CD4-positive, CD25-positive, alpha-beta regulatory T cell (primary cell): ENCODE measurements at regions not wholly inside any gene's neighbourhood (a gene's known extent, or its start where the extent isn't known, plus 50 kb on each side); places are given as distances from the start of the nearest gene placed in this dataset.

Experiments used
- ATAC-seq, 2 donors: fragments of 150-1000 bp; cut with Tn5 transposase; one replicate each; pipeline ENCODE4 v1.10.0; 2021; ENCODE audit warnings: low read depth in 2 of 2, moderate number of reproducible peaks in 2 of 2, moderate library complexity in 1 of 2
- DNase-seq, 3 donors: peaks; one replicate each; pipeline versions ENCODE4 v3.0.0 to v3.0.0-alpha.2; 2012 to 2022; ENCODE audit warnings: mixed read lengths in 1 of 3
- H3K27ac ChIP-seq: one replicate; pipeline ENCODE4 v1.7.0; 2013; ENCODE audit warnings: mild to moderate bottlenecking, low read length; ENCODE audit not compliant: insufficient read depth, poor library complexity, severe bottlenecking
- H3K27me3 ChIP-seq: one replicate; pipeline ENCODE4 v1.7.0; 2013; ENCODE audit warnings: low read length; ENCODE audit not compliant: control insufficient read depth, insufficient read depth
- H3K36me3 ChIP-seq: one replicate; pipeline ENCODE4 v1.7.0; 2013; ENCODE audit warnings: mild to moderate bottlenecking, low read length, moderate library complexity; ENCODE audit not compliant: control insufficient read depth, insufficient read depth
- H3K4me1 ChIP-seq: 2 replicates; pipeline ENCODE4 v1.7.0; 2013; ENCODE audit warnings: mild to moderate bottlenecking, low read length; ENCODE audit not compliant: insufficient read depth, control insufficient read depth, poor library complexity, severe bottlenecking
- H3K4me3 ChIP-seq: one replicate; pipeline ENCODE4 v1.7.0; 2013; ENCODE audit warnings: low read depth, mild to moderate bottlenecking, low read length, moderate library complexity
- H3K9me3 ChIP-seq, 2 experiments: 1 replicate in 1 of 2; 2 replicates in 1 of 2; pipeline ENCODE4 v1.7.0; 2013; ENCODE audit warnings: low read length in 2 of 2, mild to moderate bottlenecking in 1 of 2, moderate library complexity in 1 of 2; ENCODE audit not compliant: control insufficient read depth in 2 of 2
- H3K27ac Mint-ChIP-seq, 3 donors: one replicate each; pipeline ENCODE4 v1.8.0; 2020 to 2022; ENCODE audit warnings: mild to moderate bottlenecking in 3 of 3, mixed read lengths in 3 of 3, moderate library complexity in 2 of 3
- H3K27me3 Mint-ChIP-seq: one replicate; pipeline ENCODE4 v1.8.0; 2022; ENCODE audit warnings: mild to moderate bottlenecking, mixed read lengths
- H3K36me3 Mint-ChIP-seq: one replicate; pipeline ENCODE4 v1.8.0; 2020; ENCODE audit warnings: mixed read lengths
- H3K4me1 Mint-ChIP-seq, 4 donors: one replicate each; pipeline ENCODE4 v1.8.0; 2020 to 2022; ENCODE audit warnings: mixed read lengths in 4 of 4, mild to moderate bottlenecking in 1 of 4
- H3K4me3 Mint-ChIP-seq, 4 donors: one replicate each; pipeline ENCODE4 v1.8.0; 2020 to 2022; ENCODE audit warnings: mild to moderate bottlenecking in 4 of 4, mixed read lengths in 4 of 4, moderate library complexity in 3 of 4
- H3K9me3 Mint-ChIP-seq, 7 donors: one replicate each; pipeline ENCODE4 v1.8.0; 2020 to 2022; ENCODE audit warnings: mixed read lengths in 7 of 7, mild to moderate bottlenecking in 3 of 7, moderate library complexity in 2 of 7

DNA sequence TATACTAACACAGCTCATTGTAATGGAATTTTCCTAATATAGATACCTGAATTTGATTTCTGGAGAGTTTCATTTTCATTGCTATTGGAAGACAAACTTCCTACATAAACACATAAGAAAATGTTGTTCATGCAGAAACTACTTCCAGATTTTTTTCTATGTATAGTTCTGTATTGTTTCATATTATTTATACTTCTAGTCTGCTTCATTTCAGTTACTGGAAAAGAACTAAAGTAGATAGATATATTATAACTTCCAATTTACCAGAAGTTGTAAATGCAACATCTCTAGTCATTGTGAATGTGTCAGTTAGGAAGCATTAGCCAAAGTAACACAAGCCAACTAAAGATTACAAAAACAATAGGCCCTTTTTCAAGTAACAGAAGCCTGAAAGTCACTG is 147.3 kb upstream of the ZNF385D start:
- no peaks in the 10 kb centered on the region for H3K36me3 Mint-ChIP-seq
- H3K27me3 Mint-ChIP-seq, result no peaks in the 10 kb centered on the region
- no peaks in the 10 kb centered on the region for H3K4me1 Mint-ChIP-seq
- H3K4me1 ChIP-seq, result no peaks in the 10 kb centered on the region
- no peak overlapping the region for H3K27ac ChIP-seq
- no peak overlapping the region for H3K27ac Mint-ChIP-seq
- H3K4me3 ChIP-seq, result no peak overlapping the region
- no peaks in the 10 kb centered on the region for H3K36me3 ChIP-seq
- no peak overlapping the region for H3K4me3 Mint-ChIP-seq
- H3K9me3 Mint-ChIP-seq, result peaks cover 0 to 11% (median 4%) of the 10 kb centered on the region in 7 donors
- DNase-seq, result no peak
- H3K27me3 ChIP-seq, result no peaks in the 10 kb centered on the region
- no peaks in the 10 kb centered on the region for H3K9me3 ChIP-seq
- no peak for ATAC-seq

DNA sequence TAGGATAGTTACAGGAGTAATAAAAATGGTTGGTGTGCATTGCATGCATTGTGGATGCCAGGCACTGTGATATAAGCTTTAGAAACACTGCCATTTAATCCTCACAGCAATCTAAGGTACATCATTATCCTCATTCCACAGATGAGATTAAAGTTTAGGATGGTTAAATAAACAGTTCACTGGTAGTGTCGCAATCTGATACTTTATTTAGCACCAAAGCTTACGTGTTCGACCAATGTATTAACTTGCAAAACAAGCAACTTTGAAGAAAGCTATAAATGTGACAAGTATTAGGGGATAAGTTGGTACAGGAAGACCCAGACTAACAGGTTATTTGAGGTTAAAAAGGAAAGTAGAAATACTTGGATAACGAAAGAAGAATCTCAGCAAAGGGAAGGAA is 150.5 kb upstream of the ZNF385D start:
- H3K9me3 Mint-ChIP-seq, result peaks cover 0 to 8% (median 2%) of the 10 kb centered on the region in 7 donors
- DNase-seq, result no peak
- no peaks in the 10 kb centered on the region for H3K9me3 ChIP-seq

DNA sequence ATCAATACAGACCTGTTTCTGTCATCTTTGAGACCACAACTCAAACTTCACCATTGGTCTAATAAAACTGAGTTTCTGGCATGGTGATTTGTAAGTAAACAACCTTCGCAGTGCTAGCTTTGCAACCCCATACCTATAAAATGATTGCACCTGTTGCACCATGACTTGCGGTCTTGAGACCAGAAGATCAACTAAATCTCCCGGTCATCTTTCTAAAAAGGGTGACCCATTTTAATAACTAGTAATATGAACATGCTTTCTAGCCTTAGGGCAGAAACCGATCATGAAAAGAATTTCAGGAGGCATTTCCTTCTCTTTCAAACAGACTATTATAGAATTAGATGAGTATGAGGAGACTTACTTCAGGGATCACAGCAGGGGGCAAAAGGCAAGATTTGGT is 151.9 kb upstream of the ZNF385D start:
- no peak for DNase-seq
- H3K4me3 ChIP-seq, result no peak overlapping the region
- no peak overlapping the region for H3K4me3 Mint-ChIP-seq
- H3K9me3 Mint-ChIP-seq, result peaks cover 0 to 12% (median 3%) of the 10 kb centered on the region in 7 donors
- H3K36me3 ChIP-seq, result no peaks in the 10 kb centered on the region
- H3K27ac ChIP-seq, result no peak overlapping the region
- no peaks in the 10 kb centered on the region for H3K4me1 ChIP-seq
- no peak overlapping the region for H3K27ac Mint-ChIP-seq
- no peaks in the 10 kb centered on the region for H3K27me3 ChIP-seq
- H3K36me3 Mint-ChIP-seq, result no peaks in the 10 kb centered on the region
- H3K9me3 ChIP-seq, result no peaks in the 10 kb centered on the region
- H3K27me3 Mint-ChIP-seq, result no peaks in the 10 kb centered on the region
- no peak for ATAC-seq
- H3K4me1 Mint-ChIP-seq, result no peaks in the 10 kb centered on the region

More for the DNA sequence above, 150.5 kb upstream of the ZNF385D start:
- Mint-ChIP-seq H3K36me3 (no peaks in the 10 kb centered on the region), H3K4me1 (no peaks in the 10 kb centered on the region), H3K27me3 (no peaks in the 10 kb centered on the region), H3K27ac (no peak overlapping the region), H3K4me3 (no peak overlapping the region)
- Histone ChIP-seq H3K27me3 (no peaks in the 10 kb centered on the region), H3K36me3 (no peaks in the 10 kb centered on the region), H3K4me1 (no peaks in the 10 kb centered on the region), H3K4me3 (no peak overlapping the region), H3K27ac (no peak overlapping the region)
- ATAC-seq, result no peak

DNA sequence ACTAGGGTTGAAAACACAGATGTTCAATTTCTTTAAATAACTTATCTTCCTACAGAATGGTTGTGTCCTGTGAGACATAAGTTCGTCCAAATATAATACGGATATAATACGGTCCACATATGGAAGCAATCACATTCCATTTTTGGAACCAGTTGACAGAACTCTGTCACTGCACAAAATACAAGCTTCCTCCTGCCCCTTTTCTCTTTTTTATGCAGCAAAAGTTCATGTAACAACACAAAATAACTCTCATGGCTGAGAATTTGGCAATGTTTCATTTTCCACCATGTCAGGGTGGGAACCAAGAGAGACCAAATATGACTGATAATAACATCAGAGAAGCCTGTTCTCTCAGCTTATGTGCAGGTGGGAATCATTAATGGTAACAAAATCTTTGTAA is 158.1 kb upstream of the ZNF385D start:
- Mint-ChIP-seq H3K27me3 (no peaks in the 10 kb centered on the region), H3K9me3 (peaks cover 3 to 23% (median 4%) of the 10 kb centered on the region in 7 donors), H3K4me1 (peaks cover 0 to 2% (median 0%) of the 10 kb centered on the region in 4 donors), H3K36me3 (no peaks in the 10 kb centered on the region), H3K27ac (no peak overlapping the region), H3K4me3 (no peak overlapping the region)
- Histone ChIP-seq H3K9me3 (peaks cover 0 to 2% of the 10 kb centered on the region in 2 experiments), H3K27me3 (no peaks in the 10 kb centered on the region), H3K4me3 (no peak overlapping the region), H3K36me3 (no peaks in the 10 kb centered on the region), H3K4me1 (no peaks in the 10 kb centered on the region), H3K27ac (no peak overlapping the region)
- DNase-seq (no peak), ATAC-seq (no peak)

DNA sequence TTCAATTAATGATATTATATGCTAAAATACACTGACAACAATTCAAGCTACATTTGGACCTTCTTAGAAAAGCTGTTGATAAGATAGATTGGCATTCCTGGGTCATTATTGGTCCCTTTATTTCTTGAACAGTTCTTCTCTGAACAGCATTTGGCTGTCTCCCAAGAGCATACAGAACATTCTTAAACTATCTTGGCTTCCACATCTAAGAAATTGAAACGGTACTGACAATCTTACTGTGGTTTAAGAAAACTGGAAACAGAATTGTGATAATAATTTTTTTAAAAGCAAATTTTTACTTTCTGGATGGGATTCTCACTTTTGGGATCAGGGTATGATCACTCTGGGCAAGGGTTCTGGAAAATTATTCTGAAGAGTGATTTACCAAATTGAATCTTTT is 161.7 kb upstream of the ZNF385D start:
- H3K27me3 Mint-ChIP-seq, result no peaks in the 10 kb centered on the region
- ATAC-seq (no peak), DNase-seq (no peak)
- no peak overlapping the region for H3K4me3 Mint-ChIP-seq
- no peaks in the 10 kb centered on the region for H3K27me3 ChIP-seq
- no peaks in the 10 kb centered on the region for H3K4me1 ChIP-seq
- H3K9me3 ChIP-seq, result peaks cover 0 to 2% of the 10 kb centered on the region in 2 experiments
- no peaks in the 10 kb centered on the region for H3K36me3 Mint-ChIP-seq
- no peak overlapping the region for H3K27ac Mint-ChIP-seq
- peaks cover 0 to 15% (median 4%) of the 10 kb centered on the region in 7 donors for H3K9me3 Mint-ChIP-seq
- H3K27ac ChIP-seq, result no peak overlapping the region
- H3K36me3 ChIP-seq, result no peaks in the 10 kb centered on the region
- no peak overlapping the region for H3K4me3 ChIP-seq
- H3K4me1 Mint-ChIP-seq, result peaks cover 0 to 2% (median 0%) of the 10 kb centered on the region in 4 donors

DNA sequence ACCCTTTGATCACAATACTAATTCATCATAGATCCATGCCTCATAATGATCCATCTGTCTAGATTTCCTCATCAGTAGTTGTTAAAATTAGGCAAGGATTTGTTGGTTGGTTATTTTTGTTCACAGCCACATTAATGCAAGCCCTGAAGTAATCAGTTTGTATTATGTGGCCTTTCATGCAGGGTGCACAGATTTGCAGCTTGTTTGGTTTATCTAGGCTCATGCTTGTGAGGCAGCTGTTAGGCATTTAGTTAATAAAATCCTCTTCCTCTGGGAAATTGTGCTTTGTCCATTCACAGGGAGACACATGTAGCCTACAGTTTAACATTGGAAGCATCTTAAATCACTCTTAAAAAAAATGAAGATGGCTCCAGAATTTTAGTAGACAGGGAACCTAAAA is 162.8 kb upstream of the ZNF385D start:
- H3K4me3 ChIP-seq, result no peak overlapping the region
- H3K4me1 Mint-ChIP-seq, result no peaks in the 10 kb centered on the region
- no peaks in the 10 kb centered on the region for H3K36me3 Mint-ChIP-seq
- H3K36me3 ChIP-seq, result no peaks in the 10 kb centered on the region
- ATAC-seq, result no peak
- H3K27ac Mint-ChIP-seq, result no peak overlapping the region
- DNase-seq, result no peak
- H3K27me3 ChIP-seq, result no peaks in the 10 kb centered on the region
- H3K4me1 ChIP-seq, result no peaks in the 10 kb centered on the region
- H3K9me3 Mint-ChIP-seq, result peaks cover 0 to 9% (median 2%) of the 10 kb centered on the region in 7 donors
- no peaks in the 10 kb centered on the region for H3K9me3 ChIP-seq
- H3K27ac ChIP-seq, result no peak overlapping the region
- no peaks in the 10 kb centered on the region for H3K27me3 Mint-ChIP-seq
- H3K4me3 Mint-ChIP-seq, result no peak overlapping the region

DNA sequence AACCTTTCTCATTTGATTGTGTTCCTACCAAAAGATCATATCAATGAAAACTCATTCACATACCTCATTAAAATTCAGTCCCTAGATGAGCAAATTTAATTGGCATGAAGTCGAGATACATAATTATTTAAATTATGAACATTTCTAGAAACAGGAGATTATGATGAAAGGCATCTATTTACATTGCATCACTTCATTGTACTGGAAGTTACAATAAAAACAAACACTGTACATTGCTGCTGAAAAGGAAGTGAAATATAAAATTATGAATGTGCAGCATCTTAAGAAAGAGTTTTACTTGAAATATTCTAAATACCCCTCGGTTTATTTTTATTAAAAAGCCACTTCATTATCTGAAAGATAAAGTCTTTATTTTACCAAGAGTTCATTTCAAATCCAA is 163.4 kb upstream of the ZNF385D start:
- H3K4me3 Mint-ChIP-seq, result no peak overlapping the region
- Histone ChIP-seq H3K27ac (no peak overlapping the region), H3K36me3 (no peaks in the 10 kb centered on the region), H3K27me3 (no peaks in the 10 kb centered on the region), H3K9me3 (no peaks in the 10 kb centered on the region), H3K4me1 (no peaks in the 10 kb centered on the region), H3K4me3 (no peak overlapping the region)
- H3K4me1 Mint-ChIP-seq, result no peaks in the 10 kb centered on the region
- H3K27ac Mint-ChIP-seq, result no peak overlapping the region
- H3K36me3 Mint-ChIP-seq, result no peaks in the 10 kb centered on the region
- ATAC-seq, result no peak
- H3K27me3 Mint-ChIP-seq, result no peaks in the 10 kb centered on the region
- peaks cover 0 to 9% (median 2%) of the 10 kb centered on the region in 7 donors for H3K9me3 Mint-ChIP-seq
- DNase-seq, result no peak

DNA sequence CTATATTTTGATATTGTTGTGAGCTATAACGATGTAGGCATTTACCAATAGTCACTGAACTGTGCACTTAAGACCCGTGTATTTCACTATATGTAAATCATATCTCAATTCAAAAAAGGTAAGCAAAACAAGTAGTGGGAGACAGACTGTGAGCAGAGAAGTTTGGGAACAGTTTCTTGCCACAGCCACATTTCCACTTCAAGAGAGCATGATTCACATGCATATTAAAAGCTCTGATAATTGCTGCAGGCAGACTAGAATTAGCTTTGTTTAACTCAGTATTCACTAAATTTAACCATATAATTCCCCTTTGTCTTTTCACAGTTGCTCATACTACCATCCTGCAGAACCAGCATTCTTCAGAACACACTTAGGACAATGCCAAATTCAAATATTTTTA is 168.4 kb upstream of the ZNF385D start:
- Histone ChIP-seq H3K27ac (no peak overlapping the region), H3K27me3 (no peaks in the 10 kb centered on the region), H3K36me3 (no peaks in the 10 kb centered on the region), H3K4me3 (no peak overlapping the region), H3K9me3 (peaks cover 0 to 2% of the 10 kb centered on the region in 2 experiments), H3K4me1 (no peaks in the 10 kb centered on the region)
- H3K9me3 Mint-ChIP-seq, result peaks cover 0 to 19% (median 8%) of the 10 kb centered on the region in 7 donors
- DNase-seq (no peak), ATAC-seq (no peak)
- no peaks in the 10 kb centered on the region for H3K36me3 Mint-ChIP-seq
- H3K4me3 Mint-ChIP-seq, result no peak overlapping the region
- H3K4me1 Mint-ChIP-seq, result no peaks in the 10 kb centered on the region
- no peak overlapping the region for H3K27ac Mint-ChIP-seq
- H3K27me3 Mint-ChIP-seq, result no peaks in the 10 kb centered on the region
